Endothelial cell (in vitro differentiated cells): ENCODE measurements at regions not wholly inside any gene's neighbourhood (a gene's known extent, or its start where the extent isn't known, plus 50 kb on each side); places are given as distances from the start of the nearest gene placed in this dataset.
"Not testable (repeated sequence)": the region's sequence is repeated elsewhere in the genome, so short reads cannot be mapped to it uniquely, and the experiment has no call there.

Experiments
- DNase-seq: peaks from one replicate; pipeline ENCODE4 v3.0.0; 2021; ENCODE audit warnings: low spot score
- H3K27ac Mint-ChIP-seq: one replicate; pipeline ENCODE4 v1.8.0; 2021; ENCODE audit warnings: mixed read lengths, inconsistent platforms; ENCODE audit not compliant: unreplicated experiment
- H3K27me3 Mint-ChIP-seq: one replicate; pipeline ENCODE4 v1.8.0; 2021; ENCODE audit warnings: mild to moderate bottlenecking, moderate library complexity, mixed read lengths, inconsistent platforms; ENCODE audit not compliant: unreplicated experiment
- H3K36me3 Mint-ChIP-seq: one replicate; pipeline ENCODE4 v1.8.0; 2021; ENCODE audit warnings: mild to moderate bottlenecking, low read depth, mixed read lengths, inconsistent platforms; ENCODE audit not compliant: unreplicated experiment
- H3K4me1 Mint-ChIP-seq: one replicate; pipeline ENCODE4 v1.8.0; 2021; ENCODE audit warnings: mild to moderate bottlenecking, mixed read lengths, inconsistent platforms; ENCODE audit not compliant: unreplicated experiment
- H3K4me3 Mint-ChIP-seq: one replicate; pipeline ENCODE4 v1.8.0; 2021; ENCODE audit warnings: mild to moderate bottlenecking, mixed read lengths, inconsistent platforms; ENCODE audit not compliant: unreplicated experiment
- H3K9me3 Mint-ChIP-seq: one replicate; pipeline ENCODE4 v1.8.0; 2021; ENCODE audit warnings: mixed read lengths, inconsistent platforms; ENCODE audit not compliant: unreplicated experiment
- CTCF ChIP-seq: fragments of 200-600 bp; sonication (generic); IDR thresholded peaks from one replicate; pipeline ENCODE4 v1.5.0; 2021; ENCODE audit warnings: antibody characterized with exemption; ENCODE audit not compliant: unreplicated experiment

- not testable (repeated sequence) for H3K27me3 Mint-ChIP-seq, H3K9me3 Mint-ChIP-seq, DNase-seq, H3K4me1 Mint-ChIP-seq, H3K4me3 Mint-ChIP-seq, H3K27ac Mint-ChIP-seq, H3K36me3 Mint-ChIP-seq
Measured at GRCh38 chr1:117314951-117315350, 52.3 kb upstream of the MAN1A2 start.

- DNase-seq = no peak
- Mint-ChIP-seq H3K27me3 (no peaks in the 10 kb centered on the region), H3K4me1 (no peaks in the 10 kb centered on the region), H3K4me3 (no peak overlapping the region), H3K36me3 (no peaks in the 10 kb centered on the region), H3K27ac (no peak overlapping the region), H3K9me3 (no peaks in the 10 kb centered on the region)
- no peak for TF ChIP-seq CTCF
Measured at GRCh38 chr1:117313555-117313954, 53.7 kb upstream of the MAN1A2 start.

- Mint-ChIP-seq H3K27ac (no peak overlapping the region), H3K9me3 (no peaks in the 10 kb centered on the region), H3K27me3 (no peaks in the 10 kb centered on the region), H3K4me1 (no peaks in the 10 kb centered on the region), H3K36me3 (no peaks in the 10 kb centered on the region), H3K4me3 (no peak overlapping the region)
- DNase-seq = no peak
- peak; percentile 21 for TF ChIP-seq CTCF
Measured at GRCh38 chr1:117312453-117313138, 54.7 kb upstream of the MAN1A2 start.

GRCh38 chr1:117308311-117308916, 58.8 kb upstream of the MAN1A2 start:
- Mint-ChIP-seq H3K27ac (no peak overlapping the region), H3K27me3 (no peaks in the 10 kb centered on the region), H3K36me3 (no peaks in the 10 kb centered on the region), H3K9me3 (no peaks in the 10 kb centered on the region), H3K4me3 (no peak overlapping the region), H3K4me1 (no peaks in the 10 kb centered on the region)
- DNase-seq = no peak
- no peak for TF ChIP-seq CTCF

GRCh38 chr1:117301901-117302300, 65.3 kb upstream of the MAN1A2 start:
- H3K36me3 Mint-ChIP-seq = no peaks in the 10 kb centered on the region
- no peak for DNase-seq
- H3K4me1 Mint-ChIP-seq = no peaks in the 10 kb centered on the region
- no peaks in the 10 kb centered on the region for H3K9me3 Mint-ChIP-seq
- no peak overlapping the region for H3K4me3 Mint-ChIP-seq
- TF ChIP-seq CTCF = no peak
- H3K27me3 Mint-ChIP-seq = no peaks in the 10 kb centered on the region
- H3K27ac Mint-ChIP-seq = no peak overlapping the region

GRCh38 chr1:117300183-117300582, 67.1 kb upstream of the MAN1A2 start:
- DNase-seq, H3K27ac Mint-ChIP-seq, H3K36me3 Mint-ChIP-seq, H3K27me3 Mint-ChIP-seq, H3K4me1 Mint-ChIP-seq, H3K9me3 Mint-ChIP-seq, H3K4me3 Mint-ChIP-seq: not testable (repeated sequence)
